ENCODE measurements at regions not wholly inside any gene's neighbourhood (a gene's known extent, or its start where the extent isn't known, plus 50 kb on each side); places are given as distances from the start of the nearest gene placed in this dataset.

DNA sequence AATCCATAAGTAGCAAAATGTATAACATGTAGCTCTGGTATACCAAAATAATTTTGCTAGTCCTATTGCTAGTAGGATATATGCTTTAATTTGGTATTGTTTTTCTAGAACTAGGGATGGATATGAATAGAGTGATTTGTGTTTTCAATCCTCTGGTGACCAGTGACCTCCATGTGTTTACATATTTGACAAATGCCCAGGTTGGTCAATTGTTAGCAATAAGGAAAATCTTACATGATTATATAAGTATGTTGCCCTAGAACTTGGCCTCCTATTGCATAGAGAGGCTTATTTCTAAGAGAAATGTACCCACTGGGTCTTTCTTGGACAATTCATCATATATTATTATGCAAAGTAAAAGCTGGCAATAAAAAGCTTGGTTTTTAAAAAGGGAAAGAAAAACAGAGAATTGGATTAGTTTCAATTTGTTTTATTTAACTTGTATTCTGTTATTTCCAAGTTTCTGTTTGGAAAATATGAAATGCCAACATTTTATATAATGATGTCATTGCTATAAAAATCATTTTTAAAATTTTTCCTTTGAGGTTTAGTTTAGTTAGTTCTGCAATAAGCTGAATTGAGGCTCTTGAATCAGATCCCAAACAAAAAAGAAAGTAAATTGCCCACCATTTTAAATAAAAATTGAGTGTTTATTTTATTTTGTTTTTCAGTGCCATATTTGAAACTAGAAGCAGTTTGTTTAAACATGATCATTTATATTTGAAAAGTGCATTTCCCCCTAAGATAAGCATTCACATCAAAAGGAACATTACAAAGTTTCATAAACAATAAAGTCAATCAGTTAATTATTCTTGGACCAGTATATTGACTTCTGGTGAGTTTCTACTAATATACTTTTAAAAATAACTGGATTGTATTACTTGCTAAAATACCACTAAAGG, 210.9 kb downstream of the ZC3H11B start:
- DNase-seq (ENCODE audit: low read depth) = no peak

DNA sequence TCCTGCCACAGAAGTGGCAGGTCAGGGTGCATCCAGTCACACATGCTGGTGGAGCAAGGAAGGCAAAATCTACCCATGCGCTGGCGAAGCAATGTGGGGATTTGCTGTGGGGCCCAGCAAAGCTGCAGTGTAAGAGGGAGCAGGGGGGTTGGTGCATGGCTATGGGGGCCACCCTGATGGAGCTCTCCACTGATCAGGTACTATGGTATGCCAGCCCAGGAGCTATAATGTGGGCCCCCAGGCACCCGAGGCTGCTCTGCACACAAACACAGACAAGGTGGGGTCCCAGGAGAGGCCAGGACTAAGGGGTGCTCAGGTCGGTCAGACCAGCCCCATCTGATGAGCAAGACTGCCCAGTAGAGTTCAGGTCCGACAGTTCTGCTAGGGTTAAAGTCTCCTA, 213.5 kb downstream of the ZC3H11B start:
- no peak for DNase-seq (ENCODE audit: low read depth)

DNA sequence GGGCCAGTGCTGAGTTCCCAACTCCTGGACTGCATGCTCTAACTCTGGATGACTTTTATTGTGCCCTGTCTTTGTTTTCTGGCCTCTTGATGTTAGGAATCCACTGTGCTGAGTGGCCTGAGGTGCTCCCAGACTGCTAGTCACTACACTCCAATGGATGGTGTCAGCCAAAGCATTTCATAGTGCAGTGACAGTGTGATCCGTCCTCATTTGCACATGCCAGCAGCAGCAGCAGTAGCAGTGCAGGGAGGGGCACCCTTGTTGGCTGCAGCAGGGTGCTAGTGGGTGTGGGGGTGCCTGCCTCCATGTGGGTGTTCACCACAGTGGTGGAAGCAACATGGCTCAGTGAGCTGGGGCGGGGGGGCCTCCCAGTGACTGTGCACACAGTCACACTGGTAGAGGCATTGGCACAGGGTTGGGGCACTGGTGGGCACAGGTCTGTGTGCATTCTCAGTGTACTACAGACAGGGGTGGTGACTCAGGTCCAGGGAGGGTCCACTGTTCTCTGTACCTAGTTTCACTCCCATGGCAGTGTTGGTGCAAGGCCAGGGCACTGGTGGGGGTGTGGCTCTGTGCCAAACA, 214.0 kb downstream of the ZC3H11B start:
- no peak for DNase-seq (ENCODE audit: low read depth)

DNA sequence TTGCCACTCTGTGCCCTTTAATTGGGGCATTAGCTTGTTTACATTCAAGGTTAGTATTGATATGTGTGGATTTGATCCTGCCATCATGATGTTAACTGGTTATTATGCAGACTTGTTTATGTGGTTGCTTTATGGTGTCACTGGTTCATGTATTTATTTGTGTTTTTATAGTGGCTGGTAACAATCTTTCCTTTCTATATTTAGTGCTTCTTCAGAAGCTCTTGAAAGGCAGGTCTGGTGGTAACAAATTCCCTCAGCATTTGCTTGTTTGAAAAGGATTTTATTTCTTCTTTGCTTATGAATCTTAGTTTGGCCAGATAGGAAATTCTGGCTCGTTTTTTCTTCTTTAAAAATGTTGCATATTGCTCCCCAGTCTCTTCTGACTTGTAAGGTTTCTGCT, 215.4 kb downstream of the ZC3H11B start:
- DNase-seq (ENCODE audit: low read depth) = no peak

DNA sequence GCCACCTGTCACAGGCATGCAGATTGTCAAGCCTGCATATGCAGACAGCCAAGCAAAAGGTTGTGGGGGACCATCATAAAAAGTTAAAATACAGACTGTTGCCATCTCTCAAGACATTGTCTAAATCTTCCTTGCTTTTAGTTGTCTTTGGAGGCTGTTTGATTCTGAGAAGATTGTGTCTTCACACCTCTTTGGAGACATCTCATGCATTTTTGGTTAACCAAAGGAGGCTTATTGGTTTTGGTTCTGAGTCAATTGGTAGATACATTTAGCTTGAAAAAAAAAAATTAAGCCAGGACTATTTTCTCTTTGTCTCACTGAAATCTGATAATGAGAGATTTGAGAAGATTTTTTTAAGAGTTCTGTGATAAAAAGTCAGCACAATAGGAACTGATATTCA, 217.6 kb downstream of the LYPLAL1 start:
- DNase-seq (ENCODE audit: low read depth) = no peak

DNA sequence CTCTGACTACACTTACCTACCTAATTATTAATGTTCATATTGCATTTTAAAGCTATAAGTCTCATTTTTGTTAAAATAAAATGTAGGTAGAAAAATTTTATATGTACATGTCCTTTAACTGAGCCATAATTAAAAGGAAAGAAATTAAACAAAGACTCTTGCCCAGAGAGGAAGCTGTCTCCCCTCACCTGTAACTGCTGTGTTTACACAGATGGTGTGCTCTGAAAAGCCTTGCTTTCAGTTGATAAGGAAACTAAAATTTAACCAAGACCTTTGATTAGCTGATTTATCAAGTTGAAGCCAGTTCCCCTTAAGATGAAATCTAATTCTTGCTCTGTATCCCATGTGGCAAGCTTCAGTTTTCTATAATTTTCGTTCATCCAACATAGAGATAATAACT, 213.5 kb downstream of the LYPLAL1 start:
- DNase-seq (ENCODE audit: low read depth) = no peak

DNA sequence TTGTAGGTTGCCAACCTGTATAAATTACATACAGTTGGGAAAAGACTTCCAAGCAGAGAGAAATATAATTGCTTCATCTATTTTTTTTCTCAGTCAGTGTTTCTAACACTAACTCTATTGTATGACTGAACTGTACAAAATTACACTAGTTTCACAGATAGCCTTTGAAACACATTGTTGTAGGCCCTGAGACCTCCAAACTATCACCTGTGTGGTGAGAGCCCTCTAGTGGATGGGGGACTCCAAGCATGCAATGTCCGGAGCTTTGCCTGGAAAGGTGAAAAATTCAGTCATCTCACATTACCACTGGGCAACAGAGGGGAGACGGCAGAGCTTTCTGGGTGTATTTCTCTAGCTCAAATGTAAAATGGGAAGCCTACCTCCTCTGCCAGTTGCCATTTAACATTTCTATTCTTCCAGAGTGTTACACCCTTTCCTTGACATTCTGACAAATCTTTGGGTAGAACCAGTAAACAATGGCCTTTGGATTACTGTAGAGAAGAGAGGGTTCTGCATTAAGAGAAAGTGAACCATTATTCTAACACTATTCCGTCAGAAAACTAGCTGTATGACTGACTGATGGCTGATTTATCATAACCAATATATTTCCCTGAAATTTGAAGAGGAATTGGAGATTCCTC, 212.2 kb downstream of the LYPLAL1 start:
- DNase-seq (ENCODE audit: low read depth) = peak; percentile 4

DNA sequence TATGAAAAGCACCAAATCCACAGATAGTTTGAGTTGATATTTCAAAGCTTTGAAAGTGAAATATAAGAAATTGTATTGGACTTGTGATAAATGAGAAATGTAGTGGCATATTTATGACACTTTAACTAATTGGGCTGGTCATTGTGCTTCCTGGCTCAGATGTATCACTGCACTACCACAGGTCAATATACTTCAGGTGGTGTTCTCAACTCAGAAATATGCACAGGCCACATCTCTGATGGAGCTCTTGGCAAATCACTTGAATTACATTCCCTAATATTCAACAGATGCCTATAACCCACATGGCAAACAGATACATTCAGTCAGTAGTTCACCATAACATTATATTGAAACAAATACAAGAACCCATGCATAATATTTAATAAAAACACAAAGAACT, 209.6 kb downstream of the LYPLAL1 start:
- no peak for DNase-seq (ENCODE audit: low read depth)

DNA sequence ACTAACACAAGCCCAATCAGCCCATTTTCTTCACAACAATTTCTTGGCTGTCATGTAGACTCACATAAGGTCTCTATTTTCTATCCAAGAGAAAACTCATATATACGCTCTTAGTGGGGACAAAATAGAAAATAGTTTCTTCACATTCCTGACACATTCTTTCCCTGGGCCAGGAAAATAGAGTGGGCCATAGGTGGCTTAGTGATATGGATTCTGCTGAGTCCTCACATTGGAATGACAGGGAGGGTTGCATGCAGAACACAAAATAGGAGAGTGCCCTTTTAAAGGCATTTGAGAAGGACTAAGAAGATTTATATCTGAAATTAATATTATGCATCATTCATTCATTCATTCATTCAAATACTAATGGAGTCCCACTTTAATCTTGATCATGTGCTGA, 207.7 kb downstream of the LYPLAL1 start:
- no peak for DNase-seq (ENCODE audit: low read depth)

DNA sequence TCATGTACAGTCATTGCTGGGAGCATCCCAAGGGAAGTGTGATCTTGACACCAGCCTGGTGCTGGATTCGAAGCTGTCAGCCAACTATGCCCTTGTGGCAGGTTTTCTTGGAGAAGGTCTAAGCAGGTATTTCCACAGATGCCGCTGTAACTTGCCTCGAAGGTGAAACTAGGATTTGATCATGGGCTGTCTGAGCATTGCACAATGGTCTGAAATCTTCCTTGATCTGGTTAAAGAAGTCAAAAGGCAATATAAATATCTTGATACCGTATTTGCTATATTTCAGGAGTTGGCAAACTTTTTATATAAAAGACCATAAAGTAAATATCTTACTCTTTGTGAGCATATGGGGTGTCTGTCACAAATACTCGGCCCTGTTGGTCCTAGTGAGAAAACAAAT, 206.8 kb downstream of the LYPLAL1 start:
- no peak for DNase-seq (ENCODE audit: low read depth)

DNA sequence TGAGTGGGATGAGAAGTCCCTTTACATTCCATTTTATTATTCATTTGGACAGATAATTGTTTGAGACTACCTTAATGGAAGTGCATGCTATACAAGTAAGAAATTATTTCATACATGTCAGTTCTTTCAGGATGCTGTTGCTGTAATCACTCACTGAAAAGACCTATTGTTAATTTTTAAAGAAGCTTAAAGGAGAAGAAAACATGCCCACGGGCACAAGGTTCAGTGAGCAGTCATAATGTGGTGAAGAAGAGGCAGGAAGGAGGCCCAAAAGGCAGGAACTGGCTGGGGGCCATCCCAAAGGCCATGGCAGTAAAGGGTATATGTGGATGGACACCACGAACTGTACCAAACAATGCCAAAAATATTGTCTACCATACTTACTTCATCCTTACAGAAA, 206.0 kb downstream of the LYPLAL1 start:
- DNase-seq (ENCODE audit: low read depth) = no peak

DNA sequence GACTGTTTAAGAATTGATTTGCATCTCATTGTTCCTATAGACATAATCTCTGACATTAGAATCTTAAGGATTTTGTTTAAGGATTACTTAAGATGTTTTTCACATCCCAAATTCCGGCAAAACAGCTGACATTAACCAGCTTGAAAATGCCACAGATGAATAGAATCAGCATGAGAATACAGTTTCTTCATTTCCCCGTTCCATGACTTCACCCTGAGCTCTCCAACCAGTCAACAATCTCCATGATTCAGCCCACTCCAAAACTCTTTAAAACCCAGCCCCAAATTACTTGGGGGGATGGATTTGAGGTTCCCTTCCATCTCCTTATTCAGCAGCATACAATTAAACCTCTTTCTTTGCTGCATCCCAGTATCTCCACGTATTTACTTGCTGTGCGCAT, 201.0 kb downstream of the LYPLAL1 start:
- DNase-seq (ENCODE audit: low read depth) = no peak

DNA sequence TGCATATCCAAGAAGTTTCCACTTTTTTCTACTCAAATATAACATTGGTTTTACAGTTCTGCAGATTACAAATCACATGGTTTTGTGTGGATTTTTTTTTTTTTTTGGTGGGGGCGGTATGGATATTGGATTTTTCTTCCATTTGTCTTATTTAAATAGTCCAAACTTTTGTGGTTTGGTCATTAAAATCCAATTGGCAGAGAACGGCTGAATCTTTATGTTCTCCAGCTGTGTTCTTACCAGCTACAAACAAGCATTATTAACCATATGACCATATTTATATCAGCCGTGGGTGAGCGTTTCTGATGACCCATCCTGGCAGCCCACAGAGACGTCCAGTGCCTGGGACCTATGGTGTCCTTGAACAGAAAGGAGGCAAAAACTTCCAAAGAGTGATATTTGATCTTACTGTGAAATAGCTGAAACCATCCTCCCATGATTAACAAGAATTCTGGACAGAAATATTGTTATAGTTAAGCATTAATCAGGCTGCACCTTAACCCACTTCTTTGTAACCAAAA, 200.4 kb downstream of the LYPLAL1 start:
- no peak for DNase-seq (ENCODE audit: low read depth)

DNA sequence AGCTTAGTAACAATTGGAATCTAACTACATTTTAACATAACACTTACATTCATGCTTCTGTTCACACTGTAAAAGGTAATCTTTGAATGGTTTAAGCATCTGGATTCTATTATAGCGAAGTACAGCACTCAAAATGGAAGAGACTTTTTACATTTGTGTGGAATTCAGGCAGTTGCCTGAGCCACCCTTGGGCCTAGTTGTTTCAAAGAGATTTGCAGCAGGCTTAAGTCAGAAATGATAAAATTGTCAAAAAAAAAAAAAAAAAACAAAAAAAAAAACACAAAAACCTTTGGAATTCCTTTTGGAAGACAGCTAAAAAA, 199.9 kb downstream of the LYPLAL1 start:
- no peak for DNase-seq (ENCODE audit: low read depth)

DNA sequence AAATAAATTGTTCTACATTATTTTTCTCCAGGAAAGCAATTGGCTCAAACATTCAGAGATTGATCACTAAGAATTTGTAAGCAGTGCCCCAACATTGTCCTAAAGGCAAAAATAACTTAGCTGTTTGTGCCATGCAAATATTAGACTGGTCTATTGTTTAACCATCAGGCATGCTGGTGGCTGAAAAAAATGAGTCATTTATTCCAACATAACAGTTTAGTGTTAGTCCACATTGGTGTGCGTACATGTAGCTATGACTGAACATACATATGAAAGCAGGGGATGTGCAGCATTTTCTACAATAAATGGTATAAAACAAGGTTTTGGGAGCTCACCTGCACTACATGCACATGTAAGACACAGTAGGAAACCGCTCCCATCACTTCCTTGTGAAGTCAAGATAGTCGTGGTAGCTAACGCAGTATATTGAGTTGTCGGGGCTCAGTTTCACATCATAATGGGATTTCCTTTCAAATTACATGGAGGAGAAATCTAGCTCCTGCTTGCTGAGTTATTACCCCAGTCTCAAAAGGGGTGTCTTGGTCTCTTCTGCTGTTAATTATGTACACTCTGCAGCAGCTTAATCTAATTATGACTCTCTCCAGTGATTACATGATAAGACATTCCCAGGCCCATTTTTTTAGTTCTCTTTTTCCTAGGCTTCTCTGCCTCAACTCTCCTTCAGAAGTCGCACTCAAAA, 199.4 kb downstream of the LYPLAL1 start:
- no peak for DNase-seq (ENCODE audit: low read depth)

DNA sequence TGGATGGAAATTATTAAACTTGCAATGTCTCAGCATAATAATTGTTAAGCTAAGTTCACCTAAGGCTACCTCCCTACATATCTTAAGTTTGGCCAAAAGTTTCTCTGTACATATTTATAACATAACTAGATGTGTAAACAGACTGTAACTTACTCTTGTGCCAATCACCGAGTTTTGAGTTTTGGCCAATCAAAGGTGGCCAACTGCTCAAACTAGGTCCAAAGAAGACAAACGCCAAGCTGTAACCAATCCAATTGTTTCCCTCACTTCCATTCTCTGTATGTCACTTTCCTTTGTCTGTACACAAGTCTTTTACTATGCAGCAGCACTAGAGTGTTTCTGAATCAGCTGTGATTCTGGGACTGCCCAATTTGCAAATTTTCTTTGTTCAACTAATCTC, 197.8 kb downstream of the LYPLAL1 start:
- DNase-seq (ENCODE audit: low read depth) = no peak

DNA sequence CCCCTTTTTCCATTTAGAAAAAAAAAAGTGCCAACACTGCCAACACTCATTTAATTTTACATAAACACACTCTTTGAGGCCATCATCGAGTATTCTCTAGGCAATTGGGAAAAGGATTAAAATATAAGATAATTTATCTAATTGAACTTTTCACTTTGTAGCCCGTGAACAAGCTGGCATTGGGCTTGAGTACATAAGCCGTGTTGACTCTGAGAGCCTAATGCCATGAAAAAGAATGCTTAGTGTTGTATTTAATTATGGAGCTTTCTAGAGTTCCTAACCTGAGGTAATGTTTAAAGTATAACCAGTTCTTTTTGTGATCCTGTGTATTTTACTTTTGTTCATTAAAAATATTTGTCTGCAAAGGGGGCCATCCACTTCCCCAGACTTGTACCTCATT, 193.8 kb downstream of the LYPLAL1 start:
- no peak for DNase-seq (ENCODE audit: low read depth)

DNA sequence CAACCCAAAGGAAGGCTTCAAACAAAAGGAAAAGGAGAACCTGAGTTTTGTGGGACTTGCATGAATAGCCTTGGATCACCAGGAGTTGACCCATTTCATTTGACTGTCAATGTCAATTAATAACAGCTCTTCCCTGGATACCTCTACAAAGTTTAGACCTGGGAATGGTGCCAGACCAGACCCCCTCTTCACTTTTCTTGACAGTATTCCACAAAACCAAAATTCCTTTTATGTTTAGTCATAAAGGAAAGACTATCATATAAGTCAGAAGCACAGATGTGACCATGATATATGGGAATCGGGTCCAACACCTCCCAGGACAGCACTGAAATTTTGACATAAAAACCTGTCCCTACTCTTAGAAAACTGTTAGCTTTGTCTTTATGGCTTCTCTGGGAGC, 191.8 kb downstream of the LYPLAL1 start:
- DNase-seq (ENCODE audit: low read depth) = no peak

DNA sequence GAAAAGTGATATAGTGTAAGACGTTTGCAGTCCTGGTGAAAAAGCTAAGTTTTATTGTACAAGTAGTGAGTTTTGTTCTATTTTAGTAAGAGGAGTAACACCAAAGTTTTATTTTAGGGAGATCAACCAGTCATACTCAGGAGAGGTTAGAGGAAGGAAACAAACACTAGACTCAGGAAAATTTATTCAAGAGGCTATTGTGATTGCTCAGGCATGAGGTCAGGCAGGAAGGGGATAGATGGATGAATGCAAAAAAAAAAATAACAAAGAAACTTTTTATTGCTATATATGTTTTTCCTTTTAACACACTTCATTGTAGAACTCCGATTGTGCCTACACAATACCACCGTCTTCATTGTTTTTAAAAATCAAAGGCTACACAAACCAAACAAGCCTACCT, 189.0 kb downstream of the LYPLAL1 start:
- DNase-seq (ENCODE audit: low read depth) = no peak

DNA sequence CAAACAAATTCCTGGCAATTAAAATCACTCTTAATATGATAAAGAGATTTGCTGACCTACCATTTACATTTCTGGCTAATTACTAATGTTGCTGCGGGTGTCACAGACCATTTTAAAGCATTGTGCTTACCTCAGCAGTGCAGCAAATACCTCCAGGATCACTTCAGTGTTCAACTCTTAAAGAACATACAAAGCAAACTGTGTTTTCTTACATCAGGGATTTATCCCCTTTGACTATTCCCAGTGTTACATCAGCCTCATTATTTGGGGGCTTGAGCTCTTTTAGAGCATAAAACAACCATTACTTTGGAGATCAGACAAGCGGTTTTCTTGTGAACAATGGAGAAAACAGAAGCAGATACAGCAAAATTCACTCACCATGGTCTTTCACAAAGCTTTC, 185.4 kb downstream of the LYPLAL1 start:
- no peak for DNase-seq (ENCODE audit: low read depth)

DNA sequence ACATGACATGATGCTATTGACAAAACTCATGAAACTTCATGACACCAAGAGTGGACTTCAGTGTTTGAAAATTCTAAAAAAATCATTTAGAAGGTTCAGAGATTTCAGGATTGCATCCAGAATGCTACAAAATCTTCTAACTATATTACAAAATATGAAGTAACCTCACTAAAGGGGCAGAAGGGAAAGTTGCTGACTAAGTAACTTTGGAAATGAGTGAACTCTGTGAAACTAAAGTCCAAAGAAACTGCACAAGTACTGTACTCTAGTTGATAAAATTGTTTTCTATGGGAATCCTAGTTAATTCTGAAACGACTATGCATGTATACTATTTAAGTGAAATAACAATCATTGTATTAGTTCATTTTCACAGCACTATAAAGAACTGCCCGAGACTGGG, 184.4 kb downstream of the LYPLAL1 start:
- DNase-seq (ENCODE audit: low read depth) = no peak

DNA sequence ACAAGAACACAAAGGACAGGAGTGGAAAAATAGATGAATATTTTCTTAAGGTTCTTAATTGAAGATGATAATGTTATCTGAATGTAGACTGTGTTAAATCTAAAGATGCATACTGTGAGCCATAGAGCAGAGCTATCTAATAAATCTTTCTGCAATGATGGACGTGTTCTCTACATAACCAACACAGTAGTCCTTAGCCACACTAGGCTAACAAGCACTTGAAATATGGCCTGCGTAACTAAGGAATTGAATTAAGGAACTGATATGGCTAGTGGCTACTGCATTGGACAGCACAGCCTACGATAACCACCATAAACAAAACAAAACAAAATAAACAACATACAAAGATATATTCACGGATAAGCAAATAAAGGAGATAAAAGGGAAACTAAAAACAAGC, 181.3 kb downstream of the LYPLAL1 start:
- DNase-seq (ENCODE audit: low read depth) = no peak
